Lower leg skin (tissue), 4 donors: ENCODE measurements at regions not wholly inside any gene's neighbourhood (a gene's known extent, or its start where the extent isn't known, plus 50 kb on each side); places are given as distances from the start of the nearest gene placed in this dataset.

Experiments
- DNase-seq, 2 donors: peaks; one replicate each; pipeline ENCODE4 v3.0.0-alpha.2; 2019; ENCODE audit warnings: low spot score in 2 of 2
- H3K4me3 ChIP-seq: fragments of 200-600 bp; sonication (generic); 2 replicates; pipeline ENCODE4 v1.5.1; 2017; ENCODE audit warnings: mild to moderate bottlenecking, low read depth; ENCODE audit not compliant: poor library complexity, severe bottlenecking
- CTCF ChIP-seq, 3 donors: fragments of 450-650 bp; IDR thresholded peaks; one replicate each; pipeline ENCODE4 v1.5.1; 2016; ENCODE audit warnings: antibody characterized with exemption in 3 of 3, mild to moderate bottlenecking in 3 of 3, moderate library complexity in 2 of 3
- POLR2A ChIP-seq, 2 donors: fragments of 450-650 bp; IDR thresholded peaks; one replicate each; pipeline ENCODE4 v1.6.1; 2016 to 2017; ENCODE audit warnings: antibody characterized with exemption in 2 of 2, mild to moderate bottlenecking in 1 of 2, moderate library complexity in 1 of 2
- WGBS, 2 donors: methylation state at CpG; one replicate each; pipeline ENCODE4 v1.1.5; 2018; 5-methylcytosine and 5-hydroxymethylcytosine counted together
- intact Hi-C: fragments of 100-400 bp; cut with DNase I; formaldehyde crosslinking; loops from one replicate; pipeline ENCODE4 v1.15.0; 2023; ENCODE audit warnings: low total_unique reads

GRCh38 chr5:93164690-93165089 lies 416.3 kb downstream of the NR2F1-AS1 start:
- intact Hi-C loops: no loop called here
- DNase-seq: no peak
- WGBS, 2 donors: 54 to 64% methylated on average over 2 of the region's 2 CpGs

GRCh38 chr5:93163010-93163663 lies 417.9 kb downstream of the NR2F1-AS1 start:
- intact Hi-C loops: no loop called here
- no peak for TF ChIP-seq CTCF (IDR thresholded peaks at IDR 0.05)
- no peak for TF ChIP-seq POLR2A (IDR thresholded peaks at IDR 0.05)
- no peak overlapping the region for H3K4me3 ChIP-seq
- DNase-seq: no peak

More at GRCh38 chr5:93164690-93165089, 416.3 kb downstream of the NR2F1-AS1 start:
- TF ChIP-seq POLR2A (IDR thresholded peaks at IDR 0.05) (no peak), CTCF (IDR thresholded peaks at IDR 0.05) (no peak)
- no peak overlapping the region for H3K4me3 ChIP-seq

- no peak overlapping the region for H3K4me3 ChIP-seq
- TF ChIP-seq POLR2A (IDR thresholded peaks at IDR 0.05) (no peak), CTCF (IDR thresholded peaks at IDR 0.05) (no peak)
- no peak for DNase-seq
- 45 to 67% methylated on average over 1 of the region's 1 CpG for whole genome bisulfite sequencing, 2 donors
- intact Hi-C loops: no loop called here
Observed at GRCh38 chr5:93161661-93162654, 419.1 kb downstream of the NR2F1-AS1 start.

GRCh38 chr5:93158841-93159240 lies 422.2 kb downstream of the NR2F1-AS1 start:
- TF ChIP-seq POLR2A (IDR thresholded peaks at IDR 0.05) (no peak), CTCF (IDR thresholded peaks at IDR 0.05) (no peak)
- intact Hi-C loops: no loop called here
- no peak overlapping the region for H3K4me3 ChIP-seq
- 50 to 60% methylated on average over 3 of the region's 3 CpGs for WGBS, 2 donors
- DNase-seq: no peak

- WGBS, 2 donors: 85 to 96% methylated on average over 5 of the region's 5 CpGs
- no peak overlapping the region for H3K4me3 ChIP-seq
- TF ChIP-seq POLR2A (IDR thresholded peaks at IDR 0.05) (no peak), CTCF (IDR thresholded peaks at IDR 0.05) (no peak)
- no peak for DNase-seq
- intact Hi-C loops: no loop called here
Observed at GRCh38 chr5:93156566-93156965, 424.5 kb downstream of the NR2F1-AS1 start.
